Panc1 (cell line): ENCODE measurements at regions not wholly inside any gene's neighbourhood (a gene's known extent, or its start where the extent isn't known, plus 50 kb on each side); places are given as distances from the start of the nearest gene placed in this dataset.

Source experiments
- CTCF ChIP-seq: fragments of 450-650 bp; IDR thresholded peaks from 2 replicates; pipeline ENCODE4 v1.5.1; 2017; ENCODE audit warnings: mild to moderate bottlenecking
- POLR2AphosphoS5 ChIP-seq: IDR thresholded peaks from 2 replicates; pipeline ENCODE4 v1.6.1; 2012; ENCODE audit warnings: mild to moderate bottlenecking, low read depth, low read length, moderate library complexity
- REST ChIP-seq, 2 experiments: IDR thresholded peaks; 2 replicates each; pipeline ENCODE4 v1.6.1; 2011 to 2012; ENCODE audit warnings: low read depth in 2 of 2, control low read depth in 1 of 2, low read length in 1 of 2, mild to moderate bottlenecking in 1 of 2, moderate library complexity in 1 of 2; ENCODE audit not compliant: insufficient read depth in 1 of 2
- SIN3A ChIP-seq: IDR thresholded peaks from 2 replicates; pipeline ENCODE4 v1.6.1; 2012; ENCODE audit warnings: low read depth, mild to moderate bottlenecking, low read length, moderate library complexity, borderline replicate concordance; ENCODE audit not compliant: insufficient read depth
- TCF7L2 ChIP-seq: IDR thresholded peaks from 2 replicates; pipeline ENCODE4 v1.6.1; 2011; ENCODE audit warnings: mild to moderate bottlenecking, low read depth, low read length, inconsistent platforms

- TF ChIP-seq CTCF: no peak
- TF ChIP-seq SIN3A: no peak
- TF ChIP-seq REST (IDR thresholded peaks at IDR 0.05; ENCODE audit: insufficient read depth in 1 of 2, low read depth in 2 of 2, low read length in 1 of 2): no peak
- no peak for TF ChIP-seq POLR2AphosphoS5
- TF ChIP-seq TCF7L2: no peak
Measured at GRCh38 chr14:92252323-92252722, 70.6 kb upstream of the SLC24A4 start.
